ENCODE measurements at regions not wholly inside any gene's neighbourhood (a gene's known extent, or its start where the extent isn't known, plus 50 kb on each side); places are given as distances from the start of the nearest gene placed in this dataset.

DNA sequence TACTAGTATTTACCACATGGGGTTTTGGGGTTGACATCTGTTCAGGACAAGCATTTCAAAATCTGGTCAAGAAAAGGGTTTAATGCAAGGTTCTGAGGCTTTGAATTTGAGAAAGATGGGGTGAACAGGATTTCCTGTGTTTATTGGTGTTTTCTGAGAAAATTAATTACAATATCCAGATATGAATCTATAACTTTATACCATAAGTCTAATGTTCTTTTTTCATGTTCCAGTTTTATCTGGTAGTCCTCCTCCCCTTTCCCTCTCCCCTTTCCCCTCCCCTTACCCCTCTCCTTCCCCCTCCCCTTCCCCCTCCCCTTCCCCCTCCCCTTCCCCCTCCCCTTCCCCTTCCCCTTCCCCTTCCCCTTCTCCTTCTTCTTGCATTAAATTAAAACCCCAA, 1518.2 kb upstream of the TMEFF2 start:
- TF ChIP-seq, protein P1, sequence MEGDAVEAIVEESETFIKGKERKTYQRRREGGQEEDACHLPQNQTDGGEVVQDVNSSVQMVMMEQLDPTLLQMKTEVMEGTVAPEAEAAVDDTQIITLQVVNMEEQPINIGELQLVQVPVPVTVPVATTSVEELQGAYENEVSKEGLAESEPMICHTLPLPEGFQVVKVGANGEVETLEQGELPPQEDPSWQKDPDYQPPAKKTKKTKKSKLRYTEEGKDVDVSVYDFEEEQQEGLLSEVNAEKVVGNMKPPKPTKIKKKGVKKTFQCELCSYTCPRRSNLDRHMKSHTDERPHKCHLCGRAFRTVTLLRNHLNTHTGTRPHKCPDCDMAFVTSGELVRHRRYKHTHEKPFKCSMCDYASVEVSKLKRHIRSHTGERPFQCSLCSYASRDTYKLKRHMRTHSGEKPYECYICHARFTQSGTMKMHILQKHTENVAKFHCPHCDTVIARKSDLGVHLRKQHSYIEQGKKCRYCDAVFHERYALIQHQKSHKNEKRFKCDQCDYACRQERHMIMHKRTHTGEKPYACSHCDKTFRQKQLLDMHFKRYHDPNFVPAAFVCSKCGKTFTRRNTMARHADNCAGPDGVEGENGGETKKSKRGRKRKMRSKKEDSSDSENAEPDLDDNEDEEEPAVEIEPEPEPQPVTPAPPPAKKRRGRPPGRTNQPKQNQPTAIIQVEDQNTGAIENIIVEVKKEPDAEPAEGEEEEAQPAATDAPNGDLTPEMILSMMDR (conservative IDR thresholded peaks at IDR 0.05; ENCODE audit: low read depth, low read length), result no peak
- no peak for TF ChIP-seq EZH2 (IDR thresholded peaks at IDR 0.05; ENCODE audit: low read length, unreplicated experiment)
- TF ChIP-seq EZH2phosphoT487 (IDR thresholded peaks at IDR 0.05; ENCODE audit: borderline replicate concordance, low read length), result no peak
